Esophagus squamous epithelium (tissue), 4 donors: ENCODE measurements at regions not wholly inside any gene's neighbourhood (a gene's known extent, or its start where the extent isn't known, plus 50 kb on each side); places are given as distances from the start of the nearest gene placed in this dataset.
"Not testable (repeated sequence)": the region's sequence is repeated elsewhere in the genome, so short reads cannot be mapped to it uniquely, and the experiment has no call there.

Source experiments
- POLR2A ChIP-seq, 4 donors: fragments of 450-650 bp; IDR thresholded peaks; one replicate each; pipeline ENCODE4 v1.6.1; 2017; ENCODE audit warnings: antibody characterized with exemption in 4 of 4, mild to moderate bottlenecking in 4 of 4, moderate library complexity in 3 of 4
- TF ChIP-seq, protein P1 (sequence below), 6 experiments: fragments of 450-650 bp in 4 of 6; fragments of 200-600 bp in 2 of 6; sonication (generic) in 2 of 6; IDR thresholded peaks; one replicate each; pipeline ENCODE4 v1.5.1; 2016 to 2019; ENCODE audit warnings: antibody characterized with exemption in 6 of 6, mild to moderate bottlenecking in 4 of 6, moderate library complexity in 4 of 6

DNA sequence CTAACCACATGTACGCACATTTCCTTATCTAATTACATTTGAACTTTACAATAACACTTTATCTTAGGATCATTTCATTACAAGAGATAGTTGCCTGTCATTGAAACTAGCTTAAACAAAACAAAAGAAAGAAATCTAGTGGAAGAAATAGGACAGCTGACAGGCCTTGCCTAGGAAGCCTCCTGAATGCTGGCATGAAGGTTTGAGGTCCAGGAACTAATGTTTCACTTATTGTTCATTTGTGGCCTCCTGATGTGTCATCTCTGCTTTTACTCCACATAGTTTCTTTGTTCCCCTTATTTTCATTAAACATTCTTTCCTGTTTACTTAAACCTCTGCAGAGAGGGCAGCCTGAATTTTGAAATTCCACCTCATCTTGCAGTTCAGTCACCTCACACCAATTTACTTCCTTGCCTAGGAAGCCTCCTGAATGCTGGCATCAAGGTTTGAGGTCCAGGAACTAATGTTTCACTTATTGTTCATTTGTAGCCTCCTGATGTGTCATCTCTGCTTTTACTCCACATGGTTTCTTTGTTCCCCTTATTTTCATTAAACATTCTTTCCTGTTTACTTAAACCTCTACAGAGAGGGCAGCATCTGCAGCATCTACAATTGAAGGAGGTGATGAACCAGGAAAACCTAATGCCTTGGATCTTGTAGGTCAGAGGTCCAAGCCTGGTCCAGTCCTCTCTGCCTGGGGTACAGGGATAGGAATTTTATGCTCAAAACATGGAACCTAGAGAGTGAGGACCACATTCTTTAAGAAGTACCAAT lies 319.2 kb downstream of the SPATA31A1 start:
- TF ChIP-seq, protein P1, sequence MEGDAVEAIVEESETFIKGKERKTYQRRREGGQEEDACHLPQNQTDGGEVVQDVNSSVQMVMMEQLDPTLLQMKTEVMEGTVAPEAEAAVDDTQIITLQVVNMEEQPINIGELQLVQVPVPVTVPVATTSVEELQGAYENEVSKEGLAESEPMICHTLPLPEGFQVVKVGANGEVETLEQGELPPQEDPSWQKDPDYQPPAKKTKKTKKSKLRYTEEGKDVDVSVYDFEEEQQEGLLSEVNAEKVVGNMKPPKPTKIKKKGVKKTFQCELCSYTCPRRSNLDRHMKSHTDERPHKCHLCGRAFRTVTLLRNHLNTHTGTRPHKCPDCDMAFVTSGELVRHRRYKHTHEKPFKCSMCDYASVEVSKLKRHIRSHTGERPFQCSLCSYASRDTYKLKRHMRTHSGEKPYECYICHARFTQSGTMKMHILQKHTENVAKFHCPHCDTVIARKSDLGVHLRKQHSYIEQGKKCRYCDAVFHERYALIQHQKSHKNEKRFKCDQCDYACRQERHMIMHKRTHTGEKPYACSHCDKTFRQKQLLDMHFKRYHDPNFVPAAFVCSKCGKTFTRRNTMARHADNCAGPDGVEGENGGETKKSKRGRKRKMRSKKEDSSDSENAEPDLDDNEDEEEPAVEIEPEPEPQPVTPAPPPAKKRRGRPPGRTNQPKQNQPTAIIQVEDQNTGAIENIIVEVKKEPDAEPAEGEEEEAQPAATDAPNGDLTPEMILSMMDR (IDR thresholded peaks at IDR 0.05), result not testable (repeated sequence)
- not testable (repeated sequence) for TF ChIP-seq POLR2A (IDR thresholded peaks at IDR 0.05)
